Vagina (tissue), 2 donors: ENCODE measurements at regions not wholly inside any gene's neighbourhood (a gene's known extent, or its start where the extent isn't known, plus 50 kb on each side); places are given as distances from the start of the nearest gene placed in this dataset.

Experiments
- POLR2A ChIP-seq, 2 donors: fragments of 450-650 bp; IDR thresholded peaks; one replicate each; pipeline ENCODE4 v1.6.1; 2017; ENCODE audit warnings: antibody characterized with exemption in 2 of 2, mild to moderate bottlenecking in 2 of 2, moderate library complexity in 2 of 2
- POLR2AphosphoS5 ChIP-seq, 2 donors: sonication (generic); formaldehyde crosslinking; IDR thresholded peaks; one replicate each; pipeline ENCODE4 v1.9.0; 2017; ENCODE audit warnings: antibody characterized with exemption in 2 of 2, mild to moderate bottlenecking in 2 of 2, low read depth in 1 of 2; ENCODE audit not compliant: insufficient read depth in 1 of 2
- TF ChIP-seq, protein P1 (sequence below), 3 experiments: fragments of 450-650 bp in 2 of 3; fragments of 200-600 bp in 1 of 3; sonication (generic) in 1 of 3; IDR thresholded peaks; one replicate each; pipeline ENCODE4 v1.5.1; 2017 to 2019; ENCODE audit warnings: antibody characterized with exemption in 3 of 3, mild to moderate bottlenecking in 2 of 3, moderate library complexity in 2 of 3

DNA sequence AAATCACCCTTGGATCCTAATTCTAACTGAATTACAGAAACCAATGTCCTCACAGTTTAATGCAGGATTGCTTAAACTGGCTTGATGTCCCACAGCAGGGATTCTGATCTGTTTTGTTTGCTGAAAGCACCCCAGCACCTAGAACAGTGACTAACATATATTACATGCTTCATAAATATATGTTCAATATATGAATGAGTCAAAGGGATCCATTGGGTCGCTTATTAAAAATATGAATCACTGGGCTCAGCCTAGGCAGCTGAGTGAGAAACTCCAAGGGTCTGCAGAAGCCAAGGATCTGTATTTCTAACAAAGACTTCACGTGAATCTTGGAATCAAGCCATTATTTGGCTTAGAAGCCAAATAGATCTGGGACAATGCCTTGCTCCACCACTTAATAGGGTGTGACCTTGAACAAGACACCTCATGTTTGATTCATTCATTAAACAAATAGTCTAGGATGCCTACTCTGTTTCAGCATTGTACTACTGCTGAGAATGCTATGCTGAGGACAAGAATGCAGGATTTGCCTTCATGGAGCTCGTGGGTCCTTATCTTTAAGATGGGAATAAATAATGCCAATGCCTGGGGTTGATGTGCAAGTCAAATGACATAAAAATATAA, 103.4 kb upstream of the DLX6 start:
- TF ChIP-seq, protein P1, sequence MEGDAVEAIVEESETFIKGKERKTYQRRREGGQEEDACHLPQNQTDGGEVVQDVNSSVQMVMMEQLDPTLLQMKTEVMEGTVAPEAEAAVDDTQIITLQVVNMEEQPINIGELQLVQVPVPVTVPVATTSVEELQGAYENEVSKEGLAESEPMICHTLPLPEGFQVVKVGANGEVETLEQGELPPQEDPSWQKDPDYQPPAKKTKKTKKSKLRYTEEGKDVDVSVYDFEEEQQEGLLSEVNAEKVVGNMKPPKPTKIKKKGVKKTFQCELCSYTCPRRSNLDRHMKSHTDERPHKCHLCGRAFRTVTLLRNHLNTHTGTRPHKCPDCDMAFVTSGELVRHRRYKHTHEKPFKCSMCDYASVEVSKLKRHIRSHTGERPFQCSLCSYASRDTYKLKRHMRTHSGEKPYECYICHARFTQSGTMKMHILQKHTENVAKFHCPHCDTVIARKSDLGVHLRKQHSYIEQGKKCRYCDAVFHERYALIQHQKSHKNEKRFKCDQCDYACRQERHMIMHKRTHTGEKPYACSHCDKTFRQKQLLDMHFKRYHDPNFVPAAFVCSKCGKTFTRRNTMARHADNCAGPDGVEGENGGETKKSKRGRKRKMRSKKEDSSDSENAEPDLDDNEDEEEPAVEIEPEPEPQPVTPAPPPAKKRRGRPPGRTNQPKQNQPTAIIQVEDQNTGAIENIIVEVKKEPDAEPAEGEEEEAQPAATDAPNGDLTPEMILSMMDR (IDR thresholded peaks at IDR 0.05), result no peak
- TF ChIP-seq POLR2AphosphoS5 (IDR thresholded peaks at IDR 0.05; ENCODE audit: insufficient read depth in 1 of 2, low read depth in 1 of 2) (peak in 1 of 2 donors; percentile 8), POLR2A (IDR thresholded peaks at IDR 0.05) (no peak)
